GM11168 (cell line): ENCODE measurements at regions not wholly inside any gene's neighbourhood (a gene's known extent, or its start where the extent isn't known, plus 50 kb on each side); places are given as distances from the start of the nearest gene placed in this dataset.
"Not testable (repeated sequence)": the region's sequence is repeated elsewhere in the genome, so short reads cannot be mapped to it uniquely, and the experiment has no call there.

Experiments used
- in situ Hi-C: fragments of 300-500 bp; cut with MboI; formaldehyde crosslinking; loops from one replicate; pipeline ENCODE4 v1.12.0; 2022; ENCODE audit warnings: low sequenced_read_pairs; ENCODE audit not compliant: unreplicated experiment

DNA sequence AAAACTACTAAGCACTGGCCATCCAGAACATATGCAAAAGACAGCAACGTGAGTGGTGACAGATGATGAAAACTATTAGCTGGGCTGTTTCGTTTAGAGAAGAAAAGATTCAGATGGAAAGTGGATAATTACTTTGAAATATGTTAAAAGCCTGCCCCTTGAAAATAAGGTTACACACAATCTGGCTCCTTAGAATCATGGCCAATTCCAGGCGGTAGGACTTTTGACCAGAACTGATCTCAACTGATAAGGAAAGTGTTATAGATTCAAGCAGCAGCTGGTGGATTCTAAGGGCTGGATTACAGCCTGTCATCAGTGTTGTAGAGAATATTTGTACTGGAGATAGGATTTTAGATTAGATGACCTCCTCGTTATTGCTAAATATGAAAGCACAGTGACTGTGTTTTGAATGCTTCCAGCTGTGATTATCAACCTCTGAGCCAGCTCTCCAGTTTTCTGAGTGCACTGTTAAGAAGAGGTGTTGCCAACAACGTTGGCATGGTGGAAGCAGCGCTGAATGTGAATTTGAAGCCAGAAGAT is 75.1 kb downstream of the KBTBD2 start:
- in situ Hi-C loops, result not testable (repeated sequence)

DNA sequence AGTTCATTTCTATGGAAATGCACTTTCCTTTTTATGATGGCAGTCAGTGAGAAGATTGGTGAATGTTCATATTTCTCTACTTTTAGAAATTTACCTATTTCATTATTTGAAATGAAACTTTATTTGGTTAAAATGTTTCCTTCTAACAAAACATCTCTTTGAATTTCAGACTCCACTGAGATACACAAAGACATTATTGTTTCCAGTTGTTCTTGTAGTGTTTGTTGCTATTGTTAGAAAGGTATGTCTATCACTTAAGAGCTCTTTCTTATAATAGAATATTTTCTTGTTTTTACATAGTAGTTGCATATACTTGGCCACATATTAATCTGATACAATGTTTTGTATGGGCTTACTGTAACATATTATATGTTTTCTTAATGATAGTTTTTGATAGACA is 76.8 kb downstream of the KBTBD2 start:
- in situ Hi-C loops, result not testable (repeated sequence)

DNA sequence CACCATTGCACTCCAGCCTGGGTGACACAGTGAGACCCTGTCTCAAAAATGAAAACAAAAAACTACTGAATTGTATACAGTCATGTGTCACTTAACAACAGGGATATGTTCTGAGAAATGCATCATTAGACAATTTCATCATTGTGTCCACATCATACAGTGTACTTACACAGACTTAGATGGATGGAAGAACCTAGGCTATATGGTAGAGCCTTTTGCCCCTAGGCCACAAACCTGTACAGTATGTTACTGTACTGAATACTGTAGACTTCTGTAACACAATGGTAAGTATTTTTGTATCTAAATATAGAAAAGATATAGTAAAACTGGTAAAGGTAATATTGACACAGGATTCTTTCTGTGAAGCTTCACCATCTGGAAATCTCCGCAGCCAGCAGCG is 81.7 kb downstream of the KBTBD2 start:
- in situ Hi-C loops, result no loop called here

DNA sequence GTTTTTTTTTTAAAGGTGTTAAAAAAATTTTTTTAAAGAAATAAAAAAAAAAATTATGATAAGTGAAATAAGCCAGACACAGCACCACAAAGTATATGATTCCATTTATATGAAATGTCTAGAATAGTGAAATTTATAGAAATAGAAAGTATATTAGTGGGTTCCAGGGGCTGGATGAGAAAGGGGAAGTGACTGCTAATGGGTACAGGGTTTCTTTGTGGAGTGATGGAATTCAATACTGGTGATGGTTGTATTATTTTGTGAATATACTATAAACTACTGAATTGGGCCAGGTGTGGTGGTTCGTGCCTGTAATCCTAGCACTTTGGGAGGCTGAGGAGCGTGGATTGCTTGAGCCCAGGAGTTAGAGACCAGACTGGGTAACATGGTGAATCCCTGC is 82.2 kb downstream of the KBTBD2 start:
- in situ Hi-C loops, result no loop called here

DNA sequence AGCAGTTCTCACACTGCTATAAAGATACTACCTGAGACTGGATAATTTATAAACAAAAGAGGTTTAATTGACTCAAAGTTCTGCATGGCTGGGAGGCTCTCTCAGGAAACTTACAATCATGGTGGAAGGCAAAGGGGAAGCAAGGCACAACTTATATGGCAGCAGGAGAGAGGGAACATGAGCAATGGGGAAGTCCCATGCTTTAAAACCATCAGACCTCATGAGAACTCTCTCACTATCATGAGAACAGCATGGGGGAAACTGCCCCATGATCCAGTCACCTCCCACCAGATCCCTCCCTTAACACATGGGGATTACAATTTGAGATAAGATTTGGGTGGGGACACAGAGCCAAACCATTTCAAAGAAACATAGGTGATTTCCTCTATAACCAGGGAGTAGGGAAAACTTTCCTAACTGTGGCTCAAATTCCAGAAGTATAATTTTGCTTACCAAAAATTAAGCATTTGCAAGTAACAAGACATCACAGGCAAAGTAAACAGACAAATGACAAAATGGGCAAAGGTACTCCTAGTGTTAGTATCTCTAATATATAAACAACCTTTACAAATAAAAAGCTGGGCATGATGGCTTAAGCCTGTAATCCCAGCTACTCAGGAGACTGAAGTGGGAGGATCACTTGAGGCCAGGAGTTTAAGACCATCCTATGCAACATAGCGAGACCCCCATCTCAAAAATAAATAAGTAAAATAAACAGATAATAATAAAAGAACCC is 88.0 kb downstream of the KBTBD2 start:
- in situ Hi-C loops, result no loop called here

DNA sequence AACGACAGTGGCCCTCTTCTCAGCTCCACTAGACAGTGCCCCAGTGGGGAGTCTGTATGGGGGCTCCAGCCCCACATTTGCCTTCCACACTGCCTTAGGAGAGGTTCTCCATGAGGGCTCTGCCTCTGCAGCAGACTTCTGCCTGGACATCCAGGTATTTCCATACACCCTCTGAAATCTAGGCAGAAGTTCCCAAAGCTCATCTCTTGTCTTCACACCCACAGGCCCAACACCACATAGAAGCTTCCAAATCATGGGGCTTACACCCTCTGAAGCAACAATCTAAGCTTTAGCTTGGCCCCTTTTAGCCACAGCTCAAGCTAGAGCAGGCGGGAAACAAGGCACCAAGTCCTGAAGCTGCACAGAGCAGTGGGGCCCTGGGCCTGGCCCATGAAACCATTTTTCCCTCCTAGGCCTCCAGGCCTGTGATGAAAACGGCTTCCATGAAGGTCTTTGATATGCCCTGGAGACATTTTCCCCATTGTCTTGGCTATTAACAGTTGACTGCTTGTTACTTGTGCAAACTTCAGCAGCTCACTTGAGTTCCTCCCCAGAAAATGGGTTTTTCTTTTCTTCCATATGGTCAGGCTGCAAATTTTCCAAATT is 89.2 kb downstream of the KBTBD2 start:
- in situ Hi-C loops, result no loop called here

DNA sequence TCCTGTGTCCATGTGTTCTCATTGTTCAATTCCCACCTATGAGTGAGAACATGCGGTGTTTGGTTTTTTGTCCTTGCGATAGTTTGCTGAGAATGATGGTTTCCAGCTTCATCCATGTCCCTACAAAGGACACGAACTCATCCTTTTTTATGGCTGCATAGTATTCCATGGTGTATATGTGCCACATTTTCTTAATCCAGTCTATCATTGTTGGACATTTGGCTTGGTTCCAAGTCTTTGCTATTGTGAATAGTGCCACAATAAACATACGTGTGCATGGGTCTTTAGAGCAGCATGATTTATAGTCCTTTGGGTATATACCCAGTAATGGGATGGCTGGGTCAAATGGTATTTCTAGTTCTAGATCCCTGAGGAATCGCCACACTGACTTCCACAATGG is 98.5 kb downstream of the KBTBD2 start:
- in situ Hi-C loops, result not testable (repeated sequence)

DNA sequence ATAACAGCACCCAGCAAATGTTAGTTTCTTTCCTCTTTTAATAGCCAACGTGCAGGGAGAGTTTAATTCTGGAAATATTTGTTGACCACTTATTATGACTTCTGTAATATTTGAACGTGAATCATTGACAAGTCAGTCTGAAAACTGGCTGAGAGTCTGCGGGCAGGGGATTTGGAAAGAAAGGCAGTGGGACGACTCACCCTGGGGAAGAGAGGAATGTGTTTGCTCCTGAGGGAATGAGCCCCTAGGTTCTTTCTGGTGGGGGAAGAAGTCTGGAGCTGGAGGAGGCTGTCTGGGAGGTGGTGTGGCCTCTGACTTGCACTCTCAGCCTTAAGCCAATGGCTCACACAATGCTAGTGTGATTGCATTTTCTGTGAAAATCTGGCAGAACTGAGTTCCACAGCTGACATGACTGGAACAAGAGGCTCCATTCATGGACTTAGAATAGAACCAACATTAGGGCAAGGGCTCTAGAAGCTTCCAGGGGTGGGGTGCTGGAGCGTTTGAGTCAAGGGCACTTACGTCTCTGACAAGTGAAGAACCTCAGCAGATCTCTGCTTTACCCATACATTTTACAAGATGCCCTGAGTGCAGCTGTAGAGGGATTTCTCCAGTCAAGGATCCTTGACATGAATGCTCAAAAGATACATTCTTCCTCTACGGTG is 100.7 kb downstream of the KBTBD2 start:
- in situ Hi-C loops, result not testable (repeated sequence)

DNA sequence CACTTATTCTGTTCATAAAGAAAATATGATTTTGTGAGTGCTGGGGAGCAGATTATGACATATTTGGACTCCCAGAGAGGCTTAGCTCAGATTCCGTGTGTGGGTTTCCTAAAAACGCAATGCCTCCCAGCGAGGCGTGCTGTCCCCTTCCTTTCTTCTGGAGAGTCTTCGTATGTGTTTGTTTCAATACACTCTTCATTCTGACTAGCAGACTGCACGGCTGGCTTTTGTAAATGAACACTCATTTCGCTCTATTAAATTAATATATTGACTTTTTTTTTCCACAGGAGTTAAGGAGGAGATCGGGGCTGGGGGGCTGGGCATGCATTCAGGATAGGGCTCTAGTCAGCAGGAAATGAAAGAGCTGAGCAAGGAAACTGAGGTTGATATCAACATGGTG is 102.3 kb downstream of the KBTBD2 start:
- in situ Hi-C loops, result not testable (repeated sequence)

DNA sequence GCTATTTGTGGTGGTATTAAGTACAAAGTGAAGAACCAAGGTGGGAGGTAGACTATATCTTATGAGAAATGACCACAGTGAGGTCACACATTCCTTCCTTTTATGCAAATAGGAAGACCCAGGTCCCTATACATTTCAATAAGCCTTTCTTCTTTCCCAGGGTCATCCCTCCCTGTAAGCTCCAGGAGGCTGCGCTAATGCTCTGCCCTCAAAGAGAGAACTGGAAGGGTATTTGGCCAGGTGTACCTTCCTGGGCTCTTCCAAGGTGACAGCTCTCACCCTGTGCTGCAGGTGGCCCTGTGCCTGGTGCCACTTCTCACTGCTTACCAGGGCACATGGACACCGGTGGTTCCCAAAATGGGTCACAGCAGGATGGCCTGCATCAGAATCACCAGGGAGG is 103.4 kb downstream of the KBTBD2 start:
- in situ Hi-C loops, result not testable (repeated sequence)

DNA sequence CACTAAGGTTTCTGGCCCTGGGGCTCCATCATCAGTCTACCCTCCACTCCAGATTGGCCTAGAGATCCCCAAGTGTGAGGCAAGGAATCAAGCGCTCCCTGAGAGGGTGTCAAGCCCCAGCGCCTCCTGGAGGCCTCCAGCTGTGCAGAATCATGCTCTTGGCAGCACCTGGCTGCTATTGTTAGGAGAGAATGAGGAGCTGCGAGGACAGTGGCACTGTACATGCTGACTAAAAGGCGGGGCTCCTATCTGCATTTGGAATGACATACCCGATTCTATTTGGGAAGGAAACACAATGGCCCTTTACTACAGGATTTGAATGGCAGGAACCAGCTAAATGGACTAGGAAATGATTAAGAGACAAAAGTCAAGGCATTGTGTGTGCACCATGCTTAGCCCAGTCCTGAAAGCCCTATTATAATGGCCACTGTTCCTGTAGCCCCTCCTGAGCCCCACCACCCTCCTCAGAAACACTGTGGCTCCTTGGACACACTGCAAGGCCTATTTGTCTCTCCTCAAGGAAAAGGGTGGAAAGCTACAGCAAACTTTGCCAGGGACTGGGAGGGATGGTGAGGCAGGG is 106.1 kb downstream of the KBTBD2 start:
- in situ Hi-C loops, result not testable (repeated sequence)

DNA sequence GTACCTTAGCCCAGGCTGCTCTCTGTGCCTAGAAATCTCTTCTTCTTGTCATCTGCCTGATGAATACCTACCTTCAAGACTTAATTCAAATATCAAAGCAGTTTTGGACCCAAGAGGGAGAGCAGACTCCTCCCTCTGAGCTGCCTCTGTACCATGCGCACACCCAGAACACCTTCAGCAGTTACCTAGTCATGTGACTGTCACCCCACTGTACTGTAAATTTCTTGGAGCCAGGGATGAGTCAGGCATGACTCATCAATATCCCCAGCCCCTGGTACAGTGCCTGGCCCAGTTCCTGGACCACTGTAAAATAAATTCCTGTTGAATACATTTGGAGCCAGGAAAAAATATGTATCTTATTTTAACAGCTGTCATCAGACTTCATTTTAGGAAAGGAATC is 111.7 kb downstream of the KBTBD2 start:
- in situ Hi-C loops, result not testable (repeated sequence)

DNA sequence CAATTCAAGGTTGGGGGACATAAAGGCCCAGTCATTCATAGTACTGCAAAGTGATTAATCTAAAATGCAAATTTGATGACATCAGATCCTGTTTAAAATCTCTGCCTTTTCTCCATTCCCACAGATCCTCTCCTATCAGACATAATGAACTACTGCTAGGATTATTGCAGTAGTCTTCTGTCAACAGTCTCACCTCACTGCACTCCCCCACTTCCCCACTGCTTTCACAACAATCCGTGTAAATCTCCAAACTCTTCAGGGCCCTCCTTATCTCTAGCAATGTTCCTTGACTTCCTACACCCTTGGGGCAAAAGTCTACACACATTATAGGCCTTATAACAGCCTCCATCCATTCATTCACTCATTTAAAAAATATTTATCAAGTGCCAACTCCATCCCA is 112.4 kb downstream of the KBTBD2 start:
- in situ Hi-C loops, result no loop called here

DNA sequence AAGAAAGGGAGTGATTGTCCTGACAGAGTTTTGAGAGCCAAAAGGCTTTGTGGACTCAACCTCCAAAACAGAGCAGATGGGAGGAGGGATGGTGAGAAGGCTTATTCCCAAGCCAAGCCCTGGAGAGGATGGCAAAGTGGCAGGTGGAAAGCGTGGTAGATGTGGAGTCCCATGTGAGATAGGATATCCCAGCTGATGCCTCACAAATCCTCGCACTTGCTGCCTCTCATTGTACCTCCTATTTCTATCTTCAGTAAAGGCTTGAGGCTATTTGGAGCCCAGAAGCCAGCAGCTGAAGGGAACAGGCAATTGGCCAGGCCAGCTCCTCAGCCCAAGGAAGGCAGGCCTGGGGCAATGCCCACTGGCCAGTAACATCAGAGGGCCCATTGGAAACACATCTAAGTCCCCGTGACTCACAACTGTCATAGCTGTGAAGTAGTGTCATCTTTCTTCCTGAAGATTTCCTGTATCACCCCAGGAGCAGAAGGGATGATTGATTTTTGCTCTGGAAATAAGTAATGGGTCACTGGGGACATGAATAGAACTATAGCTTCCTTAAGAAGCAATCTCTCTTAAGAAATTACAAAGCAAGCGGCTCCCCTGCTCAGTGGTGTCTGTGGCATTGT is 114.4 kb downstream of the KBTBD2 start:
- in situ Hi-C loops, result not testable (repeated sequence)

DNA sequence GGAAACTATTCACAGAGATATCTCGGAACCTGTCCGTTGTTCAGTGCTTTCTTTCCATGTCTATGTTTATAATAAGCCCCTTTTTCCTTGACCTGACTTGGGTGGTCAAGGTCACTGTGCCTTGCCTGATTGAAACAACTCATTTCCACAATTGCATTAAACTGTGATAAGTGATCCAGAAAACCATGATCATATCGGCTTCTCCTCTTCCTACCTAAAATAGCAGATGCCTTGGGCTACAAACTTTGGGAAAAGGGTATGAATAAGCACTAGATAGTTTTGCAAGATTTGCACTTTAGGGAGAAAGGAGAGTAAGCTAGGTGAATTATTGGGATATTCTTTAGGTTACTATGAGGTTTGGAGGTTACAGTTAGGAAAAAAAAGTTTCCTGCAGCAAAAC is 115.2 kb downstream of the KBTBD2 start:
- in situ Hi-C loops, result not testable (repeated sequence)

DNA sequence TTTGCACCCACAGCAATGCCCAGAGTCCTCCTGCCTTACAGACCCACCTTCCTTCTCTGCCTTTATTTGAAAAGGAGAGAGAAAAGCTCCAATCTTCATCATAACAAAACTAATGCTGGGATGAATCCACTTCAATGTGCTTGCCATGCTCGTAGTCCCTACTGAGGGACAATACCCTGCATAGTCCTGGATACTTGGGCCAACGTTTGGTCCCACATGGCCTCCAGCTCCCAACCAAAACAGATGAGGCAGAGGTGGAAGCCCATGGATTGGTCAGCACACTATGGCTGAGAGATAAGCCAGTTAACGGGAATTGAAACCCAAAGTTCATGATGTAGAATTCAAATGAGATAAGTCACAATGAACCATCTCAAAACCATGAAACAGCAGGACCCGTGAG is 115.8 kb downstream of the KBTBD2 start:
- in situ Hi-C loops, result not testable (repeated sequence)

DNA sequence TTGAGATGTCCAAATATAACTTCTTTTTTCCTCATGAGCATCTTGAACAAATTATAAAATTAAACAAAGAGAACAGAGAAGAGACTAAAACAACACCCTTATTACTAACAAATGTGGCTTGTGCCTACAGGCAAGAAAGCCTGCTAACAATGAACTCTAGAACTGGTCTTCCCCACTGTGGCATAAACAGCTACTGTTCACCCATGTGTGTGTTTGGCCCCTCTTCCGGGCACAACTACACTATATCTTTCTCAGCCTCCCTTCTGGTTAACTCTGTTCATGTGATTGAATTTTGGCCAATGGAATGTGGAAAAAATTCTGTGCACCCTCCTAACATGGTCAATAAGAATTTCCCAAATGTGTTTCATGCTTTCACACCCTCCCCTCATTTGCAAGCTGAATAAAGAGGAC is 117.0 kb downstream of the KBTBD2 start:
- in situ Hi-C loops, result no loop called here

DNA sequence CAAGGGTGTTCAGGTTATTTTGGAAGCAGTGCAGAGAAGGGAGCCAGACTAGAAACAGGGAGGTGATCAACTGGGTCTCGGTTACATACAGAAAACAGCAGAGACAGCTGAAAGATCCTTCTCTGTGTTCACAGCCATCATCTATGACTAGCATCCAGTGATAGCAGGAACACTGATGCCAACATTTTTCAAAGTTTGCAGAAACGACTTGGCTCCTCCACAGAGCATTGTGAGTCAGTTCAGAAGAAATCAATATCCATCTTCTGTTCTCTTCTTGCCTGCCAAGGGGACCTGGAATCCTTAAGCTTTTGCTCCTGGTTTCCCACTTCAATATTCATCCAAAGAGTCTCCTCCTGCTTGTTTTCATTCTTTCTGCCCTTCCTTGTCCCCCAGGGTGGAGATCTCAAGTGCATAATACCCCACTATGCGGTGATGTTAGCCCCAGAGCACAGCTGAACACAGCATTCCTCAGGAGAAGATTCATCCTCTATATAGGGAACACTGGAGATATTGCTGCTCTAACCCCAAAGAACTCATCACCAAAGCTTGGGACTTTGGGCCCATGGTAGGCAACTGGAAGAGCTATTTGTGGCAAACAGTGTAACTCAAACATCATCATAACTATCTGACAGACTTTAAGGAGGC is 122.6 kb downstream of the KBTBD2 start:
- in situ Hi-C loops, result not testable (repeated sequence)

DNA sequence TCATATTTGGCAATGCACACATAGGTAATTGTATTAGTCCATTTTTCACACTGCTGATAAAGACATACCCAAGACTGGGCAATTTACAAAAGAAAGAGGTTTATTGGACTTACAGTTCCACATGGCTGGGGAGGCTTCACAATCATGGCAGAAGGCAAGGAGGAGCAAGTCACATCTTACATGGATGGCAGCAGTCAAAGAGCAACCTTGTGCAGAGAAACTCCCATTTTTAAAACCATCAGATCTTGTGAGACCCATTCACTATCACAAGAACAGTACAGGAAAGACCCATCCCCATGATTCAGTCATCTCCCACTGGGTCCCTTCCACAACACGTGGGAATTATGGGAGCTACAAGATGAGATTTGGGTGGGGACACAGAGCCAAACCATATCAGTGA is 123.2 kb downstream of the KBTBD2 start:
- in situ Hi-C loops, result not testable (repeated sequence)

DNA sequence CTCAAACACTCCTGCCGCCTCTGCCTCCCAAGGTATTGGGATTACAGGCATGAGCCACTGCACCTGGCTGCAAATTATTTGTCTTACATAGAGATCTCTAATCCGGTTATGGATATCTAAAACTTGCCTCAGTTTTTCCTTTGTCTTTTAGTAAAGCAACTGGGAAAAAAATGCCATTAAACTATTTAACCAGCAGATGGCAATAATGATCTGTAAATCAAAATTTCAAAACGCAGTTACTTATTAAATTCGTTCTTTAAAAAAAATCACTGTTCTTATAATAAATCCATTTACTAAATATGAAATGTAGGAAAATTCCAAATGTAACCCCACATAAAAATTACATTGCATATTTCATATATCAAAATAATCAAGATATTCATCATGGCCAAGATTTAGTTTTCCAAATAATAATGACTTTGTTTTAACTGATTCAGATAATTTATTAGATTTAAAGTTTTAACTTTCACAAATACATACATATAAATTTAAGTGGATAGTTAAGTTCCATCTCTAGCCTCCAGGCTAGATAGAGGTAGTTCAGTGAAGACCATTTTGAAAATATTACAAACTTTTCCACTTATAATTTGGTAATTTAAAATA is 125.8 kb downstream of the KBTBD2 start:
- in situ Hi-C loops, result not testable (repeated sequence)
